Panc1 (cell line): ENCODE measurements at regions not wholly inside any gene's neighbourhood (a gene's known extent, or its start where the extent isn't known, plus 50 kb on each side); places are given as distances from the start of the nearest gene placed in this dataset.

Source experiments
- ATAC-seq: fragments of 200-7000 bp; cut with Tn5 transposase; 2 replicates; pipeline ENCODE4 v1.9.1; 2020; ENCODE audit warnings: mild to moderate bottlenecking, moderate library complexity
- BruUV-seq: library from RNA; stranded (reverse); fragments of 400-500 nt; replicated peaks from 2 replicates; lab custom pipeline; 2021; lab: Mats Ljungman, UMichigan
- CTCF ChIA-PET: fragments of 300-600 bp; sonication (Branson Sonifier 250); formaldehyde crosslinking; loops from one replicate; lab custom pipeline; 2022; ENCODE audit warnings: antibody characterized with exemption; lab: Charles Lee
- POLR2A ChIA-PET: fragments of 300-600 bp; sonication (Branson Sonifier 250); formaldehyde crosslinking; loops from one replicate; lab custom pipeline; 2022; ENCODE audit warnings: antibody characterized with exemption; lab: Charles Lee
- DNase-seq: peaks from one replicate; pipeline ENCODE4 v3.0.0-alpha.2; 2010; ENCODE audit warnings: low read depth, low spot score
- H3K27ac ChIP-seq: 2 replicates; pipeline ENCODE4 v1.5.1; 2011; ENCODE audit warnings: mild to moderate bottlenecking, low read length, inconsistent platforms
- H3K27me3 ChIP-seq: fragments of 200-500 bp; sonication (Bioruptor generic); 2 replicates; pipeline ENCODE4 v1.6.0; 2014; ENCODE audit warnings: low read length, inconsistent platforms; ENCODE audit not compliant: control insufficient read depth, insufficient read depth
- H3K36me3 ChIP-seq: fragments of 200-500 bp; sonication (Bioruptor generic); 2 replicates; pipeline ENCODE4 v1.5.1; 2014; ENCODE audit warnings: inconsistent platforms, mild to moderate bottlenecking, low read length, moderate library complexity; ENCODE audit not compliant: control insufficient read depth, insufficient read depth
- H3K4me1 ChIP-seq: 2 replicates; pipeline ENCODE4 v1.5.1; 2011; ENCODE audit warnings: inconsistent platforms, mild to moderate bottlenecking, low read length, moderate library complexity; ENCODE audit not compliant: control insufficient read depth, insufficient read depth
- H3K4me3 ChIP-seq, 2 experiments: 2 replicates each; pipeline ENCODE4 v1.5.1; 2011 to 2012; ENCODE audit warnings: low read depth in 2 of 2, low read length in 2 of 2, mild to moderate bottlenecking in 2 of 2, inconsistent platforms in 1 of 2, moderate library complexity in 1 of 2
- H3K9me3 ChIP-seq: fragments of 200-500 bp; sonication (Bioruptor generic); 2 replicates; pipeline ENCODE4 v1.5.1; 2014; ENCODE audit warnings: low read depth, mild to moderate bottlenecking, inconsistent platforms, low read length, moderate library complexity; ENCODE audit not compliant: control insufficient read depth, insufficient read depth
- CTCF ChIP-seq: fragments of 450-650 bp; IDR thresholded peaks from 2 replicates; pipeline ENCODE4 v1.5.1; 2017; ENCODE audit warnings: mild to moderate bottlenecking
- POLR2AphosphoS5 ChIP-seq: IDR thresholded peaks from 2 replicates; pipeline ENCODE4 v1.6.1; 2012; ENCODE audit warnings: mild to moderate bottlenecking, low read depth, low read length, moderate library complexity
- REST ChIP-seq, 2 experiments: IDR thresholded peaks; 2 replicates each; pipeline ENCODE4 v1.6.1; 2011 to 2012; ENCODE audit warnings: low read depth in 2 of 2, control low read depth in 1 of 2, low read length in 1 of 2, mild to moderate bottlenecking in 1 of 2, moderate library complexity in 1 of 2; ENCODE audit not compliant: insufficient read depth in 1 of 2
- SIN3A ChIP-seq: IDR thresholded peaks from 2 replicates; pipeline ENCODE4 v1.6.1; 2012; ENCODE audit warnings: low read depth, mild to moderate bottlenecking, low read length, moderate library complexity, borderline replicate concordance; ENCODE audit not compliant: insufficient read depth
- TCF7L2 ChIP-seq: IDR thresholded peaks from 2 replicates; pipeline ENCODE4 v1.6.1; 2011; ENCODE audit warnings: mild to moderate bottlenecking, low read depth, low read length, inconsistent platforms
- in situ Hi-C: cut with HindIII; loops from 2 replicates; pipeline ENCODE4 v1.10.0; 2016; ENCODE audit warnings: low sequenced_read_pairs, low pct_unique_long_range_greater_than_20kb
- intact Hi-C: fragments of 100-400 bp; cut with micrococcal nuclease; formaldehyde crosslinking; loops from one replicate; pipeline ENCODE4 v1.10.0; 2022; ENCODE audit not compliant: unreplicated experiment

- Histone ChIP-seq H3K36me3 (no peaks in the 10 kb centered on the region), H3K27me3 (no peaks in the 10 kb centered on the region), H3K9me3 (no peaks in the 10 kb centered on the region), H3K4me1 (no peaks in the 10 kb centered on the region), H3K4me3 (no peak overlapping the region), H3K27ac (no peak overlapping the region)
- in situ Hi-C loops (no loop called here), intact Hi-C loops (no loop called here)
- CTCF ChIA-PET = no interaction called here
- ATAC-seq (no peak), DNase-seq (no peak)
- TF ChIP-seq POLR2AphosphoS5 (no peak), SIN3A (no peak), TCF7L2 (no peak), REST (IDR thresholded peaks at IDR 0.05; ENCODE audit: insufficient read depth in 1 of 2, low read depth in 2 of 2, low read length in 1 of 2) (no peak), CTCF (no peak)
- no TSS peak for BruUV-seq
- POLR2A ChIA-PET = no interaction called here
Measured at GRCh38 chr12:42946871-42947381, 357.4 kb upstream of the PRICKLE1 start.

- intact Hi-C loops = no loop called here
- no peaks in the 10 kb centered on the region for H3K9me3 ChIP-seq
- ATAC-seq = no peak
- TF ChIP-seq TCF7L2 (no peak), REST (IDR thresholded peaks at IDR 0.05; ENCODE audit: insufficient read depth in 1 of 2, low read depth in 2 of 2, low read length in 1 of 2) (no peak), SIN3A (no peak), POLR2AphosphoS5 (no peak), CTCF (no peak)
- H3K36me3 ChIP-seq = no peaks in the 10 kb centered on the region
- no peaks in the 10 kb centered on the region for H3K4me1 ChIP-seq
- H3K27ac ChIP-seq = no peak overlapping the region
- ChIA-PET CTCF (no interaction called here), POLR2A (no interaction called here)
- no TSS peak for BruUV-seq
- in situ Hi-C loops = no loop called here
- no peaks in the 10 kb centered on the region for H3K27me3 ChIP-seq
- no peak for DNase-seq
- H3K4me3 ChIP-seq = no peak overlapping the region
Measured at GRCh38 chr12:42945927-42946326, 356.4 kb upstream of the PRICKLE1 start.
